ENCODE measurements at regions not wholly inside any gene's neighbourhood (a gene's known extent, or its start where the extent isn't known, plus 50 kb on each side); places are given as distances from the start of the nearest gene placed in this dataset.

GRCh38 chr4:125484912-125485311, 170.2 kb downstream of the FAT4 start:
- TF ChIP-seq POLR2AphosphoS5 (IDR thresholded peaks at IDR 0.05), result no peak
- no peak for TF ChIP-seq POLR2A (IDR thresholded peaks at IDR 0.05)
- TF ChIP-seq CTCF (IDR thresholded peaks at IDR 0.05), result no peak
